WTC11 (cell line): ENCODE measurements at regions not wholly inside any gene's neighbourhood (a gene's known extent, or its start where the extent isn't known, plus 50 kb on each side); places are given as distances from the start of the nearest gene placed in this dataset.

Experiments
- ATAC-seq: fragments of 200-7000 bp; cut with Tn5 transposase; 2 replicates; pipeline ENCODE4 v1.10.0; 2021; ENCODE audit warnings: mild to moderate bottlenecking, moderate library complexity
- CTCF ChIA-PET: fragments of 300-600 bp; sonication (Branson Sonifier 250); formaldehyde crosslinking; loops from one replicate; lab custom pipeline; 2021; ENCODE audit warnings: antibody characterized with exemption; lab: Charles Lee
- POLR2A ChIA-PET: fragments of 350-600 bp; sonication (Branson Sonifier 250); formaldehyde crosslinking; loops from one replicate; lab custom pipeline; 2021; ENCODE audit warnings: antibody characterized with exemption; lab: Charles Lee
- DNase-seq: peaks from one replicate; pipeline ENCODE4 v3.0.0; 2021; ENCODE audit warnings: low spot score
- H3K27ac Mint-ChIP-seq: 2 replicates; pipeline ENCODE4 v1.8.0; 2021; ENCODE audit warnings: mixed read lengths
- H3K27me3 Mint-ChIP-seq: 2 replicates; pipeline ENCODE4 v1.8.0; 2021; ENCODE audit warnings: low read depth, mild to moderate bottlenecking, moderate library complexity, mixed read lengths
- H3K36me3 Mint-ChIP-seq: 2 replicates; pipeline ENCODE4 v1.8.0; 2021; ENCODE audit warnings: mixed read lengths
- H3K4me1 Mint-ChIP-seq: 2 replicates; pipeline ENCODE4 v1.8.0; 2022; ENCODE audit warnings: mixed read lengths
- H3K4me3 Mint-ChIP-seq: 2 replicates; pipeline ENCODE4 v1.8.0; 2021; ENCODE audit warnings: mild to moderate bottlenecking, moderate library complexity, mixed read lengths
- H3K9me3 Mint-ChIP-seq: 2 replicates; pipeline ENCODE4 v1.8.0; 2021; ENCODE audit warnings: mixed read lengths
- AR ChIP-seq: fragments of 250-450 bp; sonication (Bioruptor Pico); IDR thresholded peaks from 2 replicates; pipeline ENCODE4 v1.9.0; 2021; ENCODE audit warnings: mild to moderate bottlenecking
- CREB1 ChIP-seq: sonication (generic); formaldehyde crosslinking; IDR thresholded peaks from 2 replicates; pipeline ENCODE4 v1.8.0; 2023; ENCODE audit warnings: mild to moderate bottlenecking, missing genetic modification reagents
- CTCF ChIP-seq: fragments of 200-600 bp; IDR thresholded peaks from 2 replicates; pipeline ENCODE4 v1.8.0; 2022; ENCODE audit warnings: antibody characterized with exemption
- ETV6 ChIP-seq: sonication (generic); formaldehyde crosslinking; IDR thresholded peaks from 2 replicates; pipeline ENCODE4 v1.8.1; 2022; ENCODE audit warnings: mild to moderate bottlenecking, missing genetic modification reagents
- GABPB1 ChIP-seq: sonication (generic); formaldehyde crosslinking; IDR thresholded peaks from 2 replicates; pipeline ENCODE4 v1.8.1; 2023; ENCODE audit warnings: mild to moderate bottlenecking, missing genetic modification reagents
- GTF2I ChIP-seq: fragments of 250-450 bp; sonication (Bioruptor Pico); conservative IDR thresholded peaks from 2 replicates; pipeline ENCODE4 v1.4.0; 2021; ENCODE audit warnings: mild to moderate bottlenecking
- HMGA2 ChIP-seq: fragments of 250-450 bp; sonication (Bioruptor Pico); IDR thresholded peaks from 2 replicates; pipeline ENCODE4 v1.4.0; 2021; ENCODE audit warnings: mild to moderate bottlenecking, moderate library complexity
- KAT7 ChIP-seq: sonication (generic); formaldehyde crosslinking; IDR thresholded peaks from 2 replicates; pipeline ENCODE4 v1.8.1; 2023; ENCODE audit warnings: missing genetic modification reagents, mild to moderate bottlenecking, borderline replicate concordance
- MYBL2 ChIP-seq: sonication (generic); formaldehyde crosslinking; IDR thresholded peaks from 2 replicates; pipeline ENCODE4 v1.8.1; 2023; ENCODE audit warnings: mild to moderate bottlenecking, moderate library complexity, missing genetic modification reagents
- NFATC4 ChIP-seq: fragments of 250-450 bp; sonication (Bioruptor Pico); IDR thresholded peaks from 2 replicates; pipeline ENCODE4 v1.9.0; 2021; ENCODE audit warnings: mild to moderate bottlenecking
- NFE2L1 ChIP-seq: sonication (generic); formaldehyde crosslinking; IDR thresholded peaks from 2 replicates; pipeline ENCODE4 v1.8.1; 2023; ENCODE audit warnings: missing genetic modification reagents
- NFYB ChIP-seq: sonication (generic); formaldehyde crosslinking; conservative IDR thresholded peaks from 2 replicates; pipeline ENCODE4 v1.8.0; 2022; ENCODE audit warnings: low read depth, missing genetic modification reagents
- NR2C2 ChIP-seq: sonication (generic); formaldehyde crosslinking; IDR thresholded peaks from 2 replicates; pipeline ENCODE4 v1.8.0; 2022; ENCODE audit warnings: mild to moderate bottlenecking, missing genetic modification reagents
- PREB ChIP-seq: sonication (generic); formaldehyde crosslinking; IDR thresholded peaks from 2 replicates; pipeline ENCODE4 v1.8.1; 2022; ENCODE audit warnings: mild to moderate bottlenecking, missing genetic modification reagents, moderate library complexity, borderline replicate concordance
- PRRX2 ChIP-seq: fragments of 250-450 bp; sonication (Bioruptor Pico); IDR thresholded peaks from 2 replicates; pipeline ENCODE4 v1.8.0; 2021; ENCODE audit warnings: mild to moderate bottlenecking
- RORB ChIP-seq: fragments of 250-450 bp; sonication (Bioruptor Pico); IDR thresholded peaks from 2 replicates; pipeline ENCODE4 v1.9.0; 2021; ENCODE audit warnings: mild to moderate bottlenecking
- SMAD4 ChIP-seq: sonication (generic); formaldehyde crosslinking; IDR thresholded peaks from 2 replicates; pipeline ENCODE4 v1.8.0; 2022; ENCODE audit warnings: mild to moderate bottlenecking, missing genetic modification reagents
- USF1 ChIP-seq: sonication (generic); formaldehyde crosslinking; IDR thresholded peaks from 2 replicates; pipeline ENCODE4 v1.8.0; 2022; ENCODE audit warnings: mild to moderate bottlenecking, missing genetic modification reagents
- ZBTB43 ChIP-seq: sonication (generic); formaldehyde crosslinking; IDR thresholded peaks from 2 replicates; pipeline ENCODE4 v1.8.1; 2023; ENCODE audit warnings: mild to moderate bottlenecking, missing genetic modification reagents
- ZNF263 ChIP-seq: sonication (generic); formaldehyde crosslinking; IDR thresholded peaks from 2 replicates; pipeline ENCODE4 v1.8.1; 2022; ENCODE audit warnings: low read depth, mild to moderate bottlenecking, moderate library complexity, missing genetic modification reagents
- ZNF317 ChIP-seq: sonication (generic); formaldehyde crosslinking; IDR thresholded peaks from 2 replicates; pipeline ENCODE4 v1.8.1; 2023; ENCODE audit warnings: low read depth, mild to moderate bottlenecking, moderate library complexity, missing genetic modification reagents, borderline replicate concordance
- ZNF396 ChIP-seq: fragments of 250-450 bp; sonication (Bioruptor Pico); IDR thresholded peaks from 2 replicates; pipeline ENCODE4 v1.8.0; 2021; ENCODE audit warnings: mild to moderate bottlenecking, moderate library complexity, borderline replicate concordance
- ZNF423 ChIP-seq: fragments of 250-450 bp; sonication (Bioruptor Pico); IDR thresholded peaks from 2 replicates; pipeline ENCODE4 v2.1.2; 2022; ENCODE audit warnings: mild to moderate bottlenecking, moderate library complexity
- ZNF512 ChIP-seq: sonication (generic); formaldehyde crosslinking; IDR thresholded peaks from 2 replicates; pipeline ENCODE4 v1.8.1; 2022; ENCODE audit warnings: missing genetic modification reagents, borderline replicate concordance

GRCh38 chr11:28903716-28904115, 795.5 kb downstream of the METTL15 start:
- ATAC-seq (no peak), DNase-seq (no peak)
- no peaks in the 10 kb centered on the region for H3K27me3 Mint-ChIP-seq
- H3K4me1 Mint-ChIP-seq: no peaks in the 10 kb centered on the region
- H3K27ac Mint-ChIP-seq: no peak overlapping the region
- H3K36me3 Mint-ChIP-seq: no peaks in the 10 kb centered on the region
- ChIA-PET POLR2A (no interaction called here), CTCF (no interaction called here)
- H3K4me3 Mint-ChIP-seq: no peak overlapping the region
- H3K9me3 Mint-ChIP-seq: no peaks in the 10 kb centered on the region
- TF ChIP-seq RORB (CRISPR knock-in tag) (no peak), NR2C2 (CRISPR knock-in tag) (no peak), ETV6 (CRISPR knock-in tag) (no peak), ZNF263 (no peak), NFYB (CRISPR knock-in tag) (no peak), ZBTB43 (CRISPR knock-in tag) (no peak), ZNF423 (CRISPR knock-in tag) (no peak), ZNF512 (CRISPR knock-in tag) (no peak), GTF2I (CRISPR knock-in tag) (no peak), CTCF (no peak), ZNF396 (CRISPR knock-in tag) (no peak), GABPB1 (CRISPR knock-in tag) (no peak), AR (no peak)

GRCh38 chr11:28900427-28900826, 792.2 kb downstream of the METTL15 start:
- no peak overlapping the region for H3K27ac Mint-ChIP-seq
- no peaks in the 10 kb centered on the region for H3K9me3 Mint-ChIP-seq
- no peaks in the 10 kb centered on the region for H3K4me1 Mint-ChIP-seq
- ATAC-seq (no peak), DNase-seq (no peak)
- ChIA-PET CTCF (no interaction called here), POLR2A (no interaction called here)
- TF ChIP-seq RORB (CRISPR knock-in tag) (no peak), NFATC4 (no peak), MYBL2 (CRISPR knock-in tag) (no peak)
- no peak overlapping the region for H3K4me3 Mint-ChIP-seq
- H3K36me3 Mint-ChIP-seq: no peaks in the 10 kb centered on the region
- H3K27me3 Mint-ChIP-seq: no peaks in the 10 kb centered on the region

- H3K27me3 Mint-ChIP-seq: no peaks in the 10 kb centered on the region
- no peak for TF ChIP-seq ZBTB43 (CRISPR knock-in tag)
- TF ChIP-seq SMAD4 (CRISPR knock-in tag): no peak
- TF ChIP-seq CREB1: no peak
- TF ChIP-seq ETV6 (CRISPR knock-in tag): no peak
- TF ChIP-seq PREB: no peak
- no peak for TF ChIP-seq USF1 (CRISPR knock-in tag)
- TF ChIP-seq PRRX2: no peak
- TF ChIP-seq NFE2L1 (CRISPR knock-in tag): no peak
- TF ChIP-seq MYBL2 (CRISPR knock-in tag): no peak
- TF ChIP-seq KAT7: no peak
- TF ChIP-seq HMGA2: no peak
- no peak for TF ChIP-seq ZNF317 (CRISPR knock-in tag)
These were observed 791.5 kb downstream of the METTL15 start for GRCh38 chr11:28899706-28900105.

More at GRCh38 chr11:28899706-28900105, 791.5 kb downstream of the METTL15 start:
- ATAC-seq (no peak), DNase-seq (no peak)
- ChIA-PET POLR2A (no interaction called here), CTCF (interaction anchor here (0.6 kb wide), 1 partner anchor 34 kb away, joined by 3 read pairs; no protein-coding TSS in a partner anchor)
- Mint-ChIP-seq H3K4me3 (no peak overlapping the region), H3K9me3 (no peaks in the 10 kb centered on the region), H3K27ac (no peak overlapping the region), H3K36me3 (no peaks in the 10 kb centered on the region), H3K4me1 (no peaks in the 10 kb centered on the region)
